ENCODE measurements at regions not wholly inside any gene's neighbourhood (a gene's known extent, or its start where the extent isn't known, plus 50 kb on each side); places are given as distances from the start of the nearest gene placed in this dataset.

- Histone ChIP-seq H3K36me3 (no peaks in the 10 kb centered on the region), H3K9me3 (no peaks in the 10 kb centered on the region), H3K4me3 (no peak overlapping the region), H3K27ac (no peak overlapping the region), H3K27me3 (no peaks in the 10 kb centered on the region), H3K4me1 (no peaks in the 10 kb centered on the region)
- no peak for DNase-seq
- in situ Hi-C loops (cut with MboI; ENCODE audit: low pct_ligation_motif_present in 1 of 4, low pct_unique_long_range_greater_than_20kb in 1 of 4, low sequenced_read_pairs in 3 of 4) (no loop called here), intact Hi-C loops (cut with DNase I; ENCODE audit: low total_unique reads) (no loop called here)
- whole genome bisulfite sequencing, 2 donors (ENCODE audit: low coverage in 1 of 2): 87% methylated on average over 3 of the region's 3 CpGs; no CpG with 5 or more reads in 1 of the 2 donors
- TF ChIP-seq CTCF (IDR thresholded peaks at IDR 0.05) (no peak), EP300 (IDR thresholded peaks at IDR 0.05; ENCODE audit: low read depth) (no peak), POLR2A (IDR thresholded peaks at IDR 0.05) (no peak), POLR2AphosphoS5 (IDR thresholded peaks at IDR 0.05) (no peak)
Observed at GRCh38 chr5:167949435-167949834, 342.0 kb upstream of the WWC1 start.

GRCh38 chr5:167950126-167950721, 341.2 kb upstream of the WWC1 start:
- Histone ChIP-seq H3K27me3 (no peaks in the 10 kb centered on the region), H3K9me3 (no peaks in the 10 kb centered on the region), H3K27ac (no peak overlapping the region), H3K36me3 (no peaks in the 10 kb centered on the region), H3K4me3 (no peak overlapping the region), H3K4me1 (no peaks in the 10 kb centered on the region)
- no peak for TF ChIP-seq CTCF (IDR thresholded peaks at IDR 0.05)
- TF ChIP-seq POLR2A (IDR thresholded peaks at IDR 0.05): no peak
- TF ChIP-seq POLR2AphosphoS5 (IDR thresholded peaks at IDR 0.05): no peak
- TF ChIP-seq EP300 (IDR thresholded peaks at IDR 0.05; ENCODE audit: low read depth): no peak
- intact Hi-C loops (cut with DNase I; ENCODE audit: low total_unique reads): no loop called here
- no peak for DNase-seq
- WGBS, 2 donors (ENCODE audit: low coverage in 1 of 2): 69 to 79% methylated on average over 3 to 5 of the region's 5 CpGs
- in situ Hi-C loops (cut with MboI; ENCODE audit: low pct_ligation_motif_present in 1 of 4, low pct_unique_long_range_greater_than_20kb in 1 of 4, low sequenced_read_pairs in 3 of 4): no loop called here

DNA sequence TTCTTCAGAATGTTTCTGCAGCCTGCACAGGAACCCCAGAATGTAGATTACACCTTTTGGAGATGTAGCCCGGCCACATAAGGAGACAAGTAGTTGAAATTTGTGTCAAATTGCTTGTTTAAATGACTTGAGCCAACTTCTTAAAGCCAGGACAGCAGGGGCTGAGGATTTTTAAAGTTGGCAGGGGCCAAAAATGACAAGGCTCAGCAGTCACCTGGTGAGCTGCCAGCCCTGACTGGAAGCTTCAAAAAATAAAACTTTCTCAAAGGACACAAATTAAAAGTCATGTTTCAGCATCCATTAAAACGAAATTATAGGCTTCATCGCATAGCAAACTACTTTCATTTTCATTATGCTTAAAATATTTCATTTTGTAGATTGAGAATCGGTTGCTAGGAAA, 340.3 kb upstream of the WWC1 start:
- H3K4me1 ChIP-seq: no peaks in the 10 kb centered on the region
- no peak overlapping the region for H3K4me3 ChIP-seq
- intact Hi-C loops (cut with DNase I; ENCODE audit: low total_unique reads): no loop called here
- in situ Hi-C loops (cut with MboI; ENCODE audit: low pct_ligation_motif_present in 1 of 4, low pct_unique_long_range_greater_than_20kb in 1 of 4, low sequenced_read_pairs in 3 of 4): no loop called here
- 31 to 35% methylated on average over 4 of the region's 4 CpGs for WGBS, 2 donors (ENCODE audit: low coverage in 1 of 2)
- no peaks in the 10 kb centered on the region for H3K9me3 ChIP-seq
- H3K27me3 ChIP-seq: no peaks in the 10 kb centered on the region
- no peaks in the 10 kb centered on the region for H3K36me3 ChIP-seq
- DNase-seq: no peak
- TF ChIP-seq EP300 (IDR thresholded peaks at IDR 0.05; ENCODE audit: low read depth) (no peak), POLR2AphosphoS5 (IDR thresholded peaks at IDR 0.05) (no peak), POLR2A (IDR thresholded peaks at IDR 0.05) (no peak), CTCF (IDR thresholded peaks at IDR 0.05) (no peak)
- H3K27ac ChIP-seq: no peak overlapping the region

GRCh38 chr5:167952278-167952995, 339.0 kb upstream of the WWC1 start:
- H3K4me3 ChIP-seq: no peak overlapping the region
- intact Hi-C loops (cut with DNase I; ENCODE audit: low total_unique reads) (no loop called here), in situ Hi-C loops (cut with MboI; ENCODE audit: low pct_ligation_motif_present in 1 of 4, low pct_unique_long_range_greater_than_20kb in 1 of 4, low sequenced_read_pairs in 3 of 4) (no loop called here)
- H3K27me3 ChIP-seq: no peaks in the 10 kb centered on the region
- no peak for DNase-seq
- H3K36me3 ChIP-seq: no peaks in the 10 kb centered on the region
- H3K27ac ChIP-seq: no peak overlapping the region
- no peaks in the 10 kb centered on the region for H3K4me1 ChIP-seq
- WGBS, 2 donors (ENCODE audit: low coverage in 1 of 2): 72 to 83% methylated on average over 4 to 19 of the region's 19 CpGs
- TF ChIP-seq POLR2AphosphoS5 (IDR thresholded peaks at IDR 0.05): no peak
- no peak for TF ChIP-seq POLR2A (IDR thresholded peaks at IDR 0.05)
- TF ChIP-seq EP300 (IDR thresholded peaks at IDR 0.05; ENCODE audit: low read depth): no peak
- TF ChIP-seq CTCF (IDR thresholded peaks at IDR 0.05): no peak
- no peaks in the 10 kb centered on the region for H3K9me3 ChIP-seq

Data from transverse colon (tissue), 4 donors.